NCI-H510A (cell line): ENCODE measurements at regions not wholly inside any gene's neighbourhood (a gene's known extent, or its start where the extent isn't known, plus 50 kb on each side); places are given as distances from the start of the nearest gene placed in this dataset.
"Not testable (repeated sequence)": the region's sequence is repeated elsewhere in the genome, so short reads cannot be mapped to it uniquely, and the experiment has no call there.

Source experiments
- DNase-seq: peaks from one replicate; lab custom pipeline; 2025; lab: John Stamatoyannopoulos, UW

- no peak for DNase-seq
Observed at GRCh38 chr2:240374085-240374907, 61.2 kb upstream of the GPC1 start.

DNA sequence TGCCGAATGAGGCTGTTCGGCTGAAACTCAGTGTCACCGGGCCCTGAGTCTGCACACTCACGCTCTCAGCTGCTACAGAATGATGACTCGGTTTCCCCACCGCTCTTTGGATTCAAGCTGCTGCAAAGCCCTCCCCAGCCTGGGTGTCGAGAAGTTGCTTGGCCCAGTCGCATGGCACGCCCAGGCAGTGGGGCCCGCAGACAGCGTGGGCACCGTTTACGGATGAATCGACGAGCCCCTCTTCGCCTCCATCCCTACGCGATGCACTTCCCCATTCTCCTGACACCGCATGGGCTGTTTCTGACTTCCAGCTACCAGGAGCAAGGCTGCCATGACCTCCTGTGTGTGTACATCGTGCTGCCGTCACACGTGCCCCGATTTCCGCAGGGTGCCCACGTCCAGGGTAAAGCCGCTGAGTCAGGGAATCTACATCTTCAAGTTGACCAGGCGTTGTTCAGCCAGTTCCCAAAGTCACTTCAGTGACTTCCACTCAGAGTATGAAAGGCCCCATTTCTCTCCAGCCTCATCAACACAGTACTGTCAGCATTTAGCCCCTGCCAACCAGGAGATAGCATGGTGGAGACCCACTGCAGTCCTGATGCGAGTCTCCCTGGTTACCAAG, 60.3 kb upstream of the GPC1 start:
- DNase-seq = no peak

- no peak for DNase-seq
Observed at GRCh38 chr2:240376739-240377138, 58.7 kb upstream of the GPC1 start.

DNA sequence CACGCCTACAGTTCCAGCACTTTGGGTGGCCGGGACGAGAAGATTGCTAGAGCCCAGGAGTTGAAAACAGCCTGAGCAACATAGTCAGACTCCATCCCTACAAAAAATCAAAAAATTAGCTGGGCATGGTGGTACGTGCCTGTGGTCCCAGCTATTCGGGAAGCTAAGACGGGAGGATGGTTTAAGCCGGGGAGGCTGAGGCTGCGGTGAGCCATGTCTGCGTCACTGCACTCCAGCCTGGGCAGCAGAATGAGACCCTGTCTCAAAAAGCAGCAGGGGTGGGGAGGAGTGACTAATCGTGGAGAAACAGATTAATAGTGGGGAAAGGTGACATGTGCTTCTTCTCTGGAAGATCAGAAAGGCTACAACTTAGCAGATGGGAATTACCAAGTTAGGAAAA, 58.1 kb upstream of the GPC1 start:
- no peak for DNase-seq

GRCh38 chr2:240379089-240379636, 56.3 kb upstream of the GPC1 start:
- DNase-seq = no peak

- DNase-seq = no peak
Observed at GRCh38 chr2:240383099-240383758, 52.2 kb upstream of the GPC1 start.

GRCh38 chr2:240383871-240384700, 51.4 kb upstream of the GPC1 start:
- DNase-seq = no peak

DNA sequence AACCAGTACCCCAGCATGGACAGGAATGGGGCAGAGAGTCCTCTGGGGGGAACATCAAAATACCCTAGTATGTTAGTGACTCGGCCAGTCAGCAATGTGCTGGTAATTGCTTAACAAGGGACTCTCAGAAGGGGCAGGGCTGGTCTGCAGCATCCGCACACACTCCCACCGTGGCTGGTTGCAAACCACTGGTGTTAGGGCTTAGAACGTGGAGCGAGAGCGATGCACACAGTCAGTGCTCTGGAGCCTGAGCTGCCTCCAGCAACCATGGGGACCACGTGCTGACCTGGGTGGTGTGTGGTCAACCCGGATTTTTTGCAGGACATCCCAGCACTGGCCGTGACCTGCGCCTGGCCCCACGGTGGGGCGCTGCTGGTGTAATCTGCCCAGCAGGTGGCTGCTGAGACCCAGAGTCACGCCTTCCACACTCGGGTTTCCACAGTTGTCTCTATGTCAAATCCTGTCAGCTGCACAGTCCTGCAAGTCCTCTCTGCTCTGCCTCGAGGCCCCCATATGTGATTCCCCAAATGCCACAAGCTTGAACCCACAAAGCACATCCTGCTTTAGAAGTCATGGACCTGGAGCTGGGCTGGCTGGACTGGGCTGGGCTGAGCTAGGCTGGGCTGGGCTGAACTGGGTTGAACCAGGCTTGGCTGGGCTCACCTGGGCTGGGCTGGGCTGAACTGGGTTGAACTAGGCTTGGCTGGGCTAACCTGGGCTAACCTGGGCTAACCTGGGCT, 50.6 kb upstream of the GPC1 start:
- no peak for DNase-seq

DNA sequence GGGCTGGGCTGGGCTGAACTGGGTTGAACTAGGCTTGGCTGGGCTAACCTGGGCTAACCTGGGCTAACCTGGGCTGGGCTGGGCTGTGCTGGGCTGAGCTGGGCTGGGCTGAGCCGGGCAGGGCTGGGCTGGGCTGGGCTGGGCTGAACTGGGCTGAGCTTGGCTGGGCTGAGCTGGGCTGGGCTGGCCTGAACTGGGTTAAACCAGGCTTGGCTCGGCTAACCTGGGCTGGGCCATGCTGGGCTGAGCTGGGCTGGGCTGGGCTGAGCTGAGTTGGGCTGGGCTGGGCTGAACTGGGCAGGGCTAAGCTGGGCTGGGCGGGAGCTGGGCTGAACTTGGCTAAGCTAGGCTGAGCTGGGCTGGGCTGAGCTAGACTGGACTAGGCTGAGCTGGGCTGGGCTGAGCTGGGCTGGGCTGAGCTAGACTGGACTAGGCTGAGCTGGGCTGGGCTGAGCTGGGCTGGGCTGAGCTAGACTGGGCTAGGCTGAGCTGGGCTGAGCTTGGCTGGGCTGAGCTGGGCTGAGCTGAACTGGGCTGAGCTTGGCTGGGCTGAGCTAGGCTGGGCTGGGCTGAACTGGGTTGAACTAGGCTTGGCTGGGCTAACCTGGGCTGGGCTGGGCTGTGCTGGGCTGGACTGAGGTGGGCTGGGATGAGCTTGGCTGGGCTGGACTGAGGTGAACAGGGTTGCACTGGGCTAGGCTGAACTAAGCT, 49.9 kb upstream of the GPC1 start:
- DNase-seq = not testable (repeated sequence)
